ENCODE measurements at regions not wholly inside any gene's neighbourhood (a gene's known extent, or its start where the extent isn't known, plus 50 kb on each side); places are given as distances from the start of the nearest gene placed in this dataset.

DNA sequence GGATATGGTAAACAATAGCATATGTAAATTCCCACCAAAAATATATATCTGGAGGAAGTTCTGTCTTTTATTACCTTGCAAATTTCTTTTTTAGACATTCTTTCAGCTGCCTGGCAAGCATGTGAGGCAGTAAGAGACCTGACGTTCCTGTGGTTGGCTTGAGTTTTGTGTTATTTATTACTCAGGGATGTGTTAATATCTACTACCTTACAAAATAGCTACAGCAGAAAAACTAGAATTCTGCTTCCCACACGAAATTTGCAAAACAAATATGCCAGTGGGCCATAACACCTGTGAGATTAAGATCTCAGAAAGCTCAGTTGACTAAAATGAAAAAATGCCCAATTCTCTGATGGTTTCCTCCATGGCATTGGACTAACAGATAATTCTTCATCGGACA, 274.2 kb downstream of the TMEM167A start:
- TF ChIP-seq, protein P1, sequence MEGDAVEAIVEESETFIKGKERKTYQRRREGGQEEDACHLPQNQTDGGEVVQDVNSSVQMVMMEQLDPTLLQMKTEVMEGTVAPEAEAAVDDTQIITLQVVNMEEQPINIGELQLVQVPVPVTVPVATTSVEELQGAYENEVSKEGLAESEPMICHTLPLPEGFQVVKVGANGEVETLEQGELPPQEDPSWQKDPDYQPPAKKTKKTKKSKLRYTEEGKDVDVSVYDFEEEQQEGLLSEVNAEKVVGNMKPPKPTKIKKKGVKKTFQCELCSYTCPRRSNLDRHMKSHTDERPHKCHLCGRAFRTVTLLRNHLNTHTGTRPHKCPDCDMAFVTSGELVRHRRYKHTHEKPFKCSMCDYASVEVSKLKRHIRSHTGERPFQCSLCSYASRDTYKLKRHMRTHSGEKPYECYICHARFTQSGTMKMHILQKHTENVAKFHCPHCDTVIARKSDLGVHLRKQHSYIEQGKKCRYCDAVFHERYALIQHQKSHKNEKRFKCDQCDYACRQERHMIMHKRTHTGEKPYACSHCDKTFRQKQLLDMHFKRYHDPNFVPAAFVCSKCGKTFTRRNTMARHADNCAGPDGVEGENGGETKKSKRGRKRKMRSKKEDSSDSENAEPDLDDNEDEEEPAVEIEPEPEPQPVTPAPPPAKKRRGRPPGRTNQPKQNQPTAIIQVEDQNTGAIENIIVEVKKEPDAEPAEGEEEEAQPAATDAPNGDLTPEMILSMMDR (IDR thresholded peaks at IDR 0.05) = no peak
- TF ChIP-seq POLR2AphosphoS5 (IDR thresholded peaks at IDR 0.05; ENCODE audit: low read depth, low read length) = no peak
- no peak for TF ChIP-seq REST (IDR thresholded peaks at IDR 0.05; ENCODE audit: insufficient read depth in 1 of 2, low read depth in 2 of 2, low read length in 1 of 2)
- no peak for TF ChIP-seq SIN3A (IDR thresholded peaks at IDR 0.05; ENCODE audit: borderline replicate concordance, insufficient read depth, low read depth, low read length)
- TF ChIP-seq TCF7L2 (IDR thresholded peaks at IDR 0.05; ENCODE audit: low read depth, low read length) = no peak
